ENCODE measurements at regions not wholly inside any gene's neighbourhood (a gene's known extent, or its start where the extent isn't known, plus 50 kb on each side); places are given as distances from the start of the nearest gene placed in this dataset.
"Not testable (repeated sequence)": the region's sequence is repeated elsewhere in the genome, so short reads cannot be mapped to it uniquely, and the experiment has no call there.

DNA sequence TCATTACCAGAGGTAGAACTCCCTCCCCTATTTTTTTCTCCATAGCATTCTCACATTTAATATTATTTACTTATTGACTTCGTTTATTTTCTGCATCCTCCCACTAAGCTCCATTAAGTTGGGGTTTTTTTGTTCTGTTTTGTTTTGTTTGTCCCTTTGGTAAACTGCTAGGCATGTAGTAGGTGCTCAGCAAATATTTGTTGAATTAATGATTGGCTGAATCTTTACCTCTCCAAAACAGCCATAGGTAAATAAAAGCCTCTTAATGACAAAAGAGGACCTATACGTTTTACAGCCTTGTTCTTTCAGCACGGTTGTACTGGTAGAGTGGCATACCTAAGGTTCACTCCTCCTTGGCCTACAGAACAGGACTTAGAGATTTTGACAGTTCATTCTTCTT is 52.0 kb downstream of the PRORP start:
- ATAC-seq, result no peak

DNA sequence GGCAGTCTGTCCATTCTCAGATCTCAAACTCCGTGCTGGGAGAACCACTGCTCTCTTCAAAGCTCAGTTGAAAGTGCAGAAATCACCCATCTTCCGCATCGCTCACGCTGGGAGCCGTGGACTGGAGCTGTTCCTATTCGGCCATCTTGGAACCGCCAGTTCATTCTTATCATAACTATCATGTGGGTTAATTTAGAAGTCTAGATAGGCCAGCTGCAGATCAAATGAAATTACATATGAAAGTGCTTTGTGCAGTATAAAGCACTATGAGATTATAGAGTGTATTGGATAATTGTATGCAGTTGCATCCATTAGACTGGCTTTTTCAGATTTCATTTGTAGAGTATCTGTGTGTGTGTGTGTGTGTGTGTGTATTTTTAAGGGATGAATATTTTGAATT is 57.8 kb downstream of the PRORP start:
- ATAC-seq, result no peak

DNA sequence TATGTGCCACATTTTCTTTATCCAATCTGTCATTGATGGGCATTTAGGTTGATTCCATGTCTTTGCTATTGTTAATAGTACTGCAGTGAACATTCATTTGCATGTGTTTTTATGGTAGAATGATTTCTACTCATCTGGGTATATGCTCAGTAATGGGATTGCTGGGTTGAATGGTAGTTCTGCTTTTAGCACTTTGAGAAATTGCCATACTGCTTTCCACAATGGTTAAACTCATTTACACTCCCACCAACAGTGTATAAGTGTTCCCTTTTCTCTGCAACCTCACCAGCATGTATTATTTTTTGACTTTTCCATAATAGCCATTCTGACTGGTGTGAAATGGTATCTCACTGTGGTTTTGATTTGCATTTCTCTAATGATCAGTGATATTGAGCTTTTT is 62.5 kb downstream of the PRORP start:
- ATAC-seq, result not testable (repeated sequence)

DNA sequence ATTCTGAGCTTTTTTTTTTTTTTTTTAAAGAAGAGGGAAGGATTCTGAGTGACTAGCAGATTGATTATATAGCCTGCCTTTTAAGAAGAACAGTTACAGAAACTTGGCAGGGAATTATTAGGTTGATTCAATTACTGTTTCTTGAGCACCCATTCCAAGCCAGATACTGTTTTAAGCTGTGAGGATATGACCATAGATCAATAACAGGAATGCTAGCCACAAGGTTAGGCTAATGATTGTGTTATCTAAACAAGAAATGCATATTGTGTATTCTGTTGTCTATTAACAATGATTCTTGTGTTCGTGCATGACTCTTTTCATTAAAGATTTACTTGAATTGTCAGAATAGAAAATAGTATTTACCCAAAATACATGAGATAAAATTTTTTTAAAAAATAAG is 67.1 kb downstream of the PRORP start:
- ATAC-seq, result no peak

DNA sequence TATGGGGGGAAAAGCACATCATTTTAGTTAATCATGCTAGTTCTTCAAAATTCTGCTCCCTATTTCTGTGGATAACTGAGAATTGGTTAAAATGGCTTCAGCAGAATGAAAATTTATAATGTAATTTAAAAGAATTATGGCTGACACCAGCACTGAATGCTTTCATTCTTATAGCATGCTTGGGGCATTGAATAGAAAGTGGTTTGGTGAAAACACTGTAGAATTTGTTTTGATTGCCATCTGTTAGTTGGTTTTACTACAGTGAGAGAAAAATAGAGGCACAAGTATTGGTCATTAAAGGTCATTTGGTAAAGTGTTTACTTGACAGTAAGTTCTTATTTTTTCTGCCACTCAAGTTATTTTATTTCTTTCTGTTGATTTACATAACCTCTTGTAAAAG is 70.8 kb downstream of the PRORP start:
- ATAC-seq, result no peak

DNA sequence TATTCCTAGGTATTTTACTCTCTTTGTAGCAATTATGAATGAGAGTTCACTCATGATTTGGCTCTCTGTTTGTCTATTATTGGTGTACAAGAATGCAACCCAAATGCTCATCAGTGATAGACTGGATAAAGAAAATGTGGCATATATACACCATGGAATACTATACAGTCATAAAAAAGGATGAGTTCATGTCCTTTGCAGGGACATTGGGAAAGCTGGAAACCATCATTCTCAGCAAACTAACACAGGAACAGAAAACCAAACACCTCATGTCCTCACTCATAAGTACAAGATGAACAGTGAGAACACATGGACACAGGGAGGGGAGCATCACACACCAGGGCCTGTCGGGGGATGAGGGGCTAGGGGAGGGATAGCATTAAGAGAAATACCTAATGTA is 71.8 kb downstream of the PRORP start:
- not testable (repeated sequence) for ATAC-seq

DNA sequence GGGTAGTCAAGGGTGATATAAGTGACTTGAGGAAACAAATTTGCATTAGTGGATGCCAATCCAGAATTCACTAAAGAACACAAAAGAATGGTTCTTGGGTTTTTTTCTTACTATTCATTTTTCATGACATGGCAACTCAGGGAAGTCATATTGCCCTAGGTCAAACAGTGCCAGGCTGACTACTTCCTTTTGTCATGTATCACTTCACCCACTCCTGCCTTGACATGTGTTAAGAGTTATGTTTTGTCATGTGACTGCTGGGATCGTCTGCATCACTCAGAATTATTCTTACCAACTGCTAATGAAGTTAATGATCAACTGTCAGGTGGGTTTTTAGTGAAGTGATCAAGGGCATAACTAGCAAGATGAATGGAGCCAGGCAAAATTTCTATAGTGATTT is 74.2 kb downstream of the PRORP start:
- peak; percentile 92 for ATAC-seq

DNA sequence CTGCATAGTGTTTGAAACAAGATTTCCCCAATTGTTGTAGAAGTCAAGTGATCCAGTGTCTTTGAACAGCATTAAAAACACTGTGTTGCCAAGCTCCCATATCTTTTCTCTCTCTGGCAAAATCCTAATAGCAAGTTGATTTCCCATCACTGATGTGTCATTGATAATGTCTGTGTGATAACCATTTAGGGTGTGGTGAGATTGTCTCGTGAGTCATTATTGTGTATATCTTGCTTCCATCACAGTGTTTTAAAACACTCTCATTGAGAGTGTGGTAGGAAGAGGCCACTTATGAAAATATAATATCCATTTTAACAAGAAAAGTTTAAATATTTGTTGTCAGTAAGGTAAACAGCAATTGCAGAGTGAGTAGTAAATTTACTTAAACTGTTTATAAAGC is 74.7 kb downstream of the PRORP start:
- peak; percentile 35 for ATAC-seq

DNA sequence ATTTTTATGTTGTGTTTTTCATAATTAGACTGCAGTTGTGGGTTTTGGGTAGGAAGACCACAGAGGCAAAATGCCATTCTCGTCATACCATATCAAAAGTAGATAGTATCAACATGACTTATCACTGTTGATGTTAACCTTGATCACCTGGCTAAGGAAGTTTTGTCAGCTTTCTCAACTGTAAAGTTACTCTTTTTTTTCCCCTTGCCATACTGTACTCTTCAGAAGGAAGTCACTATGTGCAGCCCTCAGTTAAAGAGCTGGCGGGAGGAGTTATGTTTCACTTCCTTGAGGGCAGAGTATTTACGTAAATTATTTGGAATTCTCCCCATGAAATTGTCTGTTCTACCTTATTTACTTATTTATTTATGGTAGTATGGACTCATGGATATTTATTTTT is 78.7 kb downstream of the PRORP start:
- no peak for ATAC-seq

DNA sequence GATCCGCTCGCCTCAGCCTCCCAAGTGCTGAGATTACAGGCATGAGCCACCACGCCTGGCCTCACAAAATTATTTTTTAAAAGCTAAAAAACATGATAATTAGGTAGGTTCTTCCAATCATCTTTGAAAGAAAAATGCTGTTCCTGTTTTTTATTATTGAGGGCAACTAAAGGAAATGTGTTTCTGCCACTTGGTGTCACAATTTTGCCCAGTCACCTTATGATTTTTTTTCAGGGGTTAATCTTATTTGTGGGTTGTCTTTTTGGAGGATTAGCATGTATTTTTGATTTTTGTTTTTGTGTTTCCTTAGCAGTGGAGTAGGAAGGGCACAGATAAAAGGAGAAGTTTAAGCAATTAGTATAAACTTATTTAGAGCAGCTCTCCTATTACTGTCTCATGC is 79.8 kb downstream of the PRORP start:
- no peak for ATAC-seq

DNA sequence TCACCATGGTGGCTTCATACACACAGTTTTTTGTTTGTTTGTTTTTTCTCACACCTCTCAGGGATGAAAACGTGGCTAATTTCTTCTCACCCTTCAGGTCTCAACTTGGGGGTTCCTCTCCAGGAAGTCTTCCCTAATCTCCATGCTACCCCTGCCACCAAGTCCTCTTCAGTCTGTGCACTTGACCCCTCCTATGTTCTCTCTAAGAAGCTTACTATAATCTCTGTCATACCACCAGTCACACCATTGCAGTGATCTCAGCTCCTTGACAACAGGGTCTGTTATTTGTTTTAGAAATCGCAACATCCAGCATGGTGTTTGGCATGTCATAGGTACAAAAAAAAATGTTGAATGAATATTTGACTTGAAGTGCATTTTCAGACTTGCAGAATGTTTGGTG is 83.4 kb downstream of the PRORP start:
- ATAC-seq, result no peak

DNA sequence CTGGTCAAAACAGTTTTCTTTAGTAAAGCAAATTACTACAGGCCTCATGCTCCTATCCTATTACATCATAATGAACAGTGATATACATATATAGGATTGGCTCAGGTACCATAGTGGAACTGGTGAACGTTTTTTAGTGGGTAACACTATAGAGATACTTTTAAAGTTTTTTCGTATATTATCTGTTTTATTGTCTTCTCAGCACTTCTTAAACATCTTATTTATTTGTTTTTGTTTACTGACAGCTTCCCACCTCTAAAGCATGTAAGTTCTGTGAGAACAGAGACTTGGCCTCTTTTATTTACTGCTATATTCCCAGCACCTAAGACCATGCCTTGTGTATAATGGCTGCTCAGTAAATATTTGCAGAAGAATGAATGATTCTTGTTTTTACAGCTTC is 81.1 kb upstream of the PSMA6 start:
- ATAC-seq, result no peak

DNA sequence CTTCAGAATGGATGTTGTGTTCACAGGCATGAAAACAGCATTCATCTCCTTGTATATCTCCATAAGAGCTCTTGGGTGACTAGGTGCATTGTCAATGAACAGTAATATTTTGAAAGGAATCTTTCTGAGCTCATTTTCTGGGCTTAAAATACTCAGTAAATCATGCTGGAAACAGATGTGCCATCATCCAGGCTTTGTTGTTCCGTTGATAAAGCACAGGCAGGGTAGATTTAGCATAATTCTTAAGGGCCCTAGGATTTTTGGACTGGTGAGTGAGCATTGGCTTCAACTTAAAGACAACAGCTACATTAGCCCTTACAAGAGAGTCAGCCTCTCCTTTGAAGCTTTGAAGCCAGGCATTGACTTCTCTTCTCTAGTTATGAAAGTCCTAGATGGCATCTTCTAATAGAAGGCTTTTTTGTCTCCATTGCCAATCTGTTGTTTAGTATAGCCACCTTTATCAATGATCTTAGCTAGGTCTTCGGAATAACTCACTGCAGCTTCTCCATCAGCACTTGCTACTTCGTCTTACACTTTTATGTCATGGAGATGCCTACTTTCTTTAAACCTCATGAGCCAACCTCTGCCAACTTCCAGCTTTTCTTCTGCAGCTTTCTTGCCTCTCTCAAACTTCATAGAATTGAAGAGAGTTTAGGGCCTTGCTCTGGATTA is 79.6 kb upstream of the PSMA6 start:
- ATAC-seq, result no peak

DNA sequence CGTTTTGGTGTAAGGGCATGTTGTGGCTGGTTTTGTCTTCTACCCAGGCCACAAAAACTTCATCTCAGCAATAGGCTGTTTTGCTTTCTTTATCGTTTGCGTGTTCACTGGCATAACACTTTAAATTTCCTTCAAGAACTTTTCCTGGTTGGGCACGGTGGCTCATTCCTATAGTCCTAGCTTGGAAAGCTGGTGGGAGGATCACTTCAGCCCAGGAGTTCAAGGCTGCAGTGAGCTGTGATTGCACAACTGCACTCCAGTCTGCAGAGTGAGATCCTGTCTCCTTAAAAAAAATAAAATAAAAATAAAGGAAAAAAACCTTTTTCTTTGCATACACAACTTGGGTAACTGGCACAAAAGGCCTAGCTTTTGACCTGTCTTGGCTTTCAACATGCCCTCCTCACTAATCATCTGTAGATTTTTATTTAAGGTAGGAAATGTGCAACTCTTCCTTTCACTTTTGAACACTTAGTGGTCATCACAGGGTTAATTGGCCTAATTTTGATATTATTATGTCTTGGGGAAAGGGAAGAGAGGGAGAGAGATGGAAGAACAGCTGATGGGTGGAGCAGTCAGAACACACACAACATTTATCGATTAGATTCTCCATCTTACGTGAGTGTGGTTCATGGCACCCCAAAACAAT is 78.9 kb upstream of the PSMA6 start:
- ATAC-seq, result no peak

DNA sequence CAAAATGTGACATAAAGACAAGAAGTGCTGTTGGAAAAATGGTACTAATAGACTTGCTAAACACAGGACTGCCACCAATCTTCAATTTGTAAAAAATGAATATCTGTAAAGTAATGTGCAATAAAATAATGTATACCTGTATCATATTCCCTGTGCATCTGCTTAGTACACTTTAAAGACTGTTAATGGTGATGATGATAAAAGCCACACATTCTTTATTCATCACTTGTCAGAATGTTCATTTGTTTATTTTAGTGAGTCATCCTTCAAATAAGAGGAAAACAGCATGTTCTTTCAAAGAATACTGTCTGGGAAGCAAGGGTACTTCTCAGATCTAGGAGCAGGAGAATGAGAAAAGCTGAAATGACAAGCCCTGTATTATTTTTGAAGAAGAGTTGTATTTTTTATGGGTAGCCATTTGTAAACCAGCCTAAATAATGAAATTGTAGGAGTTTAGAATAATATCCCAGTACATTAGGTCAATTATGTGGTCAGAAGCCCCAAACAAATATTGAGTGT is 78.3 kb upstream of the PSMA6 start:
- ATAC-seq, result peak; percentile 55

DNA sequence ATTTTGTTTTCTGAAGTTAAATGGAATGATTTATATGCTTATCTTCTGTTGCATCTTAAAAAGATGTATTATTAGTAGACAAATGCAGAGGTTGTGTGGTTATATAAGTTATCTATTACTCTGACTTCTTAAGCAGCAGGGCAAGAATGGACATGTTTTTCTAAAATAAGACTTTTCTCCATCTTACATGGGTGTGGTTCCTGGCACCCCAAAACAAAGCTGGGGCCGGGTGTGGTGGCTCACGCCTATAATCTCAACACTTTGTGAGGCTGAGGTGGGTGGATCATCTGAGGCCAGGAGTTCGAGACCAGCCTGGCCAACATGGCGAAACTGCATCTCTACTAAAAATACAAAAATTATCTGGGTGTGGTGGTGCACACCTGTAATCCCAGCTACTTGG is 77.8 kb upstream of the PSMA6 start:
- ATAC-seq, result peak; percentile 90

DNA sequence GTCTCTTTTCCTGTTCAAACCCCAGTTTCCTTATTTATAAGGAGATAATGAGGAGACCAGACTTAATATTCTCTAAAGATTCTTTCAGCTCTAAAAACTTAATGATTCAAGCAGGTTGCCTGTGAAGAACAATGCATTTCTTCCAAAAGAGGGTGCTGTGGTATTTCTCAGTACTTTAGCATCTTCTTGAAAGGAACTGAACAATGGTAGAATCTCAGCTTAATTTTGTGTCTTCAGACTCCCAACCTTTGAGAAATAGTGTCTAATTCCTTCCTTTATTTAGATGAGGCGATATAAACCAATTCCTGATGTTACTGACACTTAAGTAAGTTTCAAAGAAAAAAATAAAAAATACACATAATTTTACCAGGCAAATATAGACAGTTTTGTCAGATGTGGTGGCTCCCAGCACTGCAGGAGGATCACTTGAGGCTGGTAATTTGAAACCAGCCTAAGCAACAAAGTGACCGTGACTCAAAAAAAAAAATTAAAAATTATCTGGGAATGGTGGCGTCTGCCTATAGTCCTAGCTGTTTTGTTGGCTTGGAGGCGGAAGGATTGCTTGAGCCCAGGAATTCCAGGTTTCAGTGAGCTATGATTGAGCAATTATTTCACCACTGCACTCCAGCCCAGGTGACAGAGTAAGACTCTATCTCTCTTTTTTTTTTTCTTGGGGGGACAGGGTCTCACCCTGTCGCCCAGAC is 76.9 kb upstream of the PSMA6 start:
- no peak for ATAC-seq

DNA sequence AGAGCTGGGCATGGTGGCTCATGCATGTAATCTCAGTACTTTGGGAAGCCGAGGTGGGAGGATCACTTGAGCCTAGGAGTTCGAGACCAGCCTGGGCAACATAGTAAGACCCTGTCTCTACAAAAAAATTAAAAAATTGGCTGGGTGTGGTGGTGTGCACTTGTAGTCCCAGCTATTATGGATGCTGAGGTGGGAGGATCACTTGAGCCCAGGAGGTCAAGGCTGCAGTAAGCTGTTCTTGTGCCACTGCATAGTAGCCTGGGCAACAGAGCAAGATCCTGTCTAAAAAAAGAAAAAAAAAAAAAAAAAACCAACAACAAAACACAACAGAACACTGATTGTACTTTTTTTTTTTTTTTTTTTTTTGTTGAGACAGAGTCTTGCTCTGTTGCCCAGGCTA is 74.0 kb upstream of the PSMA6 start:
- ATAC-seq, result not testable (repeated sequence)

DNA sequence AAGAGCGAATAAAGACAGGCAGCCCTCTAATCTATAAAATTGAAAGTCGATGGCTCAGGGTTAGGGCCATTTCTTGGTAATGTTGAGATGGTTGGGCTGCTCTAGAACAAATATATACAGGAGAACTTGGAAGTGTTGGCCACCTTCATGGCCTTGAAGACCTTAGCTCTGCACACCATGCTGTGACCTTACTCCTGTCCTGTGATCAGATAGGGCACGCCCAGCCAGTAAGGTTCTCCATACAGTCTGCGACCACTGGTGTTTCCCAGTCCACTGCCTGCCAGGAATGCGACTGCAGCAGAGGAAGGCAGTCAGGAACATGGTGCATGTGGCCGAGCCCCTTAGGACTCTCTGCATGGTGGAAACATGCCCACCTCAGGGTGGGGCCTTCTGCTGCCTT is 73.2 kb upstream of the PSMA6 start:
- no peak for ATAC-seq

DNA sequence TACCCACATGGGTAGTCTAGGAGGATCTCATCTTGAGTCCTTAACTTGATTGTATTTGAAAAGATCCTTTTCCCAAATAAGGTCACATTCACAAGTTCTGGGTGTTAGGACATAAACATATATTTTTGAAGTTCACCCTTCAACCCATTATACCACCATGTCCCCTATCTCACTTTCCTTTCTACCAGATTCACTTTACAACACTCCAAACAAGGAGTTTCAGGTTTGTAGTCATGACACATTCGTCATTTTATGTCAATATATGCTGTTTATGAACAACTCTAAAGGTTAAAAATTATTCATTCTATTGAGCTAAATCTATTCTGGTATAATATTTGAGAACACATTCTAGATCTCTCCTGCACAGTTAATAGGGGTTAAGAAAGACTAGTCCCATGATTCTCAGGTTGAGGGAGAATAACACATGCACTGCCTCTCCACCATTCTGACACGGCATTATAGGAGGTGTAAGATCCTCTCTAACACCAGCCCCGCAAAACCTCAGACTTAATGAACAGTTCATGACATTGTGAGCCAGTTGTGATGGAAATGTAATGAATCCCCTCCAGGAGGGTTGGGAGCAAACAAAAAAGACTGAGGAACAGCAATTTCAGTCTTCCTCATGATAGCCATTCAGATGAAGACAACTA is 72.0 kb upstream of the PSMA6 start:
- no peak for ATAC-seq

DNA sequence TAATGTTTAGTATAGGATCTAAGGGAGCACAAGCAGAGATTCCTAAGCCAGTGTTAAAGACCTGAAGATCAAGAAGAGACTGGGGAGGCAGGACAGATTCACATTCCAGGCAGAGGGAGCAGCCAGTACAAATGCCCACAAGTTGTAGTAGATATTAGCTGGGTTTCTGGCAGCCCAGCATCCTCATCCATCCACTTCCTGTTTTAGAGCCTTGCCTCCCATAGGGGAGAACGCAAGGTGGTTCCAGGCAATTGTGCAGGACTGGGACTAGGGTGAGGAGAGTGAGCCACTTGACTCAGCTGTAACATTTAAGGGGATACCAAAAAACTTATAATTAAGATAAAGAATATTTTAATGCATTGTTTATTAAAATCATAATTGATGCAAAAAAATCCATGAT is 71.3 kb upstream of the PSMA6 start:
- ATAC-seq, result no peak

DNA sequence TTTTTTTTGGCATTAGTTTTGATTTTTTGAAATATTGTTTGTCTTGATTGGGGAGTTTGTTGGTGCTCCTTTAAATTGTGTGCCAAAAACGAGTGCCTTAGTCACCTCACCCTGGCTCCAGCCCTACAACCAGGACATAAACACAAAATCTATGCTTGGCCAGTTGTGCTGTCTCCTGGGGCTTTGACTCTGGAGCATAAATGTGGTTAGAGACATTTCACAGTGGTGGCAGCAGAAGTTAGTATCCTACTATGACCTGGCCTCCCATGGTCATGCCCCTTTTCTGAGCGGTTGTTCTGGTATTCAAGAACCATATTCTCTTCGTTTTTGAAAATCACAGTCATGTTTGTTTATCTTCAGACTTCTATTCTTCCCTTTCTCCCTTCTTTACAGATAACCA is 70.7 kb upstream of the PSMA6 start:
- no peak for ATAC-seq

DNA sequence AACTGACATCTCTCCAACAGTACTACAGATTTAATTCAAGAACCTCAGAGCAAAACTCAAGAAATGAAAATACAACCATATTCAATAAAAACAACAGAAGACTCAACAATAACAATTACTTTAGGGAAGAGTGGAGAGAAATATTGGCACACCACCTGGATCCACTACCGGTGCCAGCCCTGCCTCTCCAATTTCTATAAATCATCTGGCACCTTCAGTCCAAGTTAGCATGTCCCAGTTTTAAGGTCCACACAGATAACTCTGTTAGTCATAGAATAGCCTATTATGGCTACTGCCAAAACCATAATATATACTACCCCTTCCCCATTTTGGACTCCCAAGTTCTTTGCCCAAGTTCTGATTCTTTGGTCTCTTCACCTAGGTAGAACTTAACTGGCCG is 69.9 kb upstream of the PSMA6 start:
- ATAC-seq, result no peak
